Mesothelial cell of epicardium (in vitro differentiated cells): ENCODE measurements at regions not wholly inside any gene's neighbourhood (a gene's known extent, or its start where the extent isn't known, plus 50 kb on each side); places are given as distances from the start of the nearest gene placed in this dataset.

Experiments
- DNase-seq, 2 experiments: peaks; one replicate each; pipeline ENCODE4 v3.0.0; 2021; ENCODE audit warnings: low spot score in 2 of 2; ENCODE audit not compliant: unreplicated experiment in 2 of 2
- H3K27ac Mint-ChIP-seq: 2 replicates; pipeline ENCODE4 v1.8.0; 2021; ENCODE audit warnings: mixed read lengths
- H3K27me3 Mint-ChIP-seq: 2 replicates; pipeline ENCODE4 v1.8.0; 2021; ENCODE audit warnings: low read depth, mixed read lengths
- H3K36me3 Mint-ChIP-seq: 2 replicates; pipeline ENCODE4 v1.8.0; 2021; ENCODE audit warnings: mixed read lengths
- H3K4me1 Mint-ChIP-seq: 2 replicates; pipeline ENCODE4 v1.8.0; 2021; ENCODE audit warnings: mixed read lengths
- H3K4me3 Mint-ChIP-seq: 2 replicates; pipeline ENCODE4 v1.8.0; 2021; ENCODE audit warnings: mild to moderate bottlenecking, moderate library complexity, mixed read lengths
- H3K9me3 Mint-ChIP-seq: 2 replicates; pipeline ENCODE4 v1.8.0; 2021; ENCODE audit warnings: mixed read lengths
- CTCF ChIP-seq: fragments of 200-600 bp; sonication (generic); IDR thresholded peaks from one replicate; pipeline ENCODE4 v1.5.0; 2021; ENCODE audit warnings: antibody characterized with exemption; ENCODE audit not compliant: unreplicated experiment

GRCh38 chr4:121217351-121217750, 53.2 kb upstream of the TNIP3 start:
- peaks cover 19% of the 10 kb centered on the region for H3K4me1 Mint-ChIP-seq
- H3K36me3 Mint-ChIP-seq = no peaks in the 10 kb centered on the region
- H3K27ac Mint-ChIP-seq = no peak overlapping the region
- no peak for DNase-seq
- H3K4me3 Mint-ChIP-seq = no peak overlapping the region
- no peaks in the 10 kb centered on the region for H3K27me3 Mint-ChIP-seq
- no peak for TF ChIP-seq CTCF
- no peaks in the 10 kb centered on the region for H3K9me3 Mint-ChIP-seq

GRCh38 chr4:121216461-121216860, 52.3 kb upstream of the TNIP3 start:
- Mint-ChIP-seq H3K36me3 (no peaks in the 10 kb centered on the region), H3K27ac (no peak overlapping the region), H3K27me3 (no peaks in the 10 kb centered on the region), H3K4me3 (no peak overlapping the region), H3K9me3 (no peaks in the 10 kb centered on the region), H3K4me1 (peaks cover 19% of the 10 kb centered on the region)
- no peak for TF ChIP-seq CTCF
- DNase-seq = no peak

- no peak for DNase-seq
- Mint-ChIP-seq H3K27me3 (no peaks in the 10 kb centered on the region), H3K9me3 (peaks cover 9% of the 10 kb centered on the region), H3K4me1 (peaks cover 22% of the 10 kb centered on the region), H3K27ac (no peak overlapping the region), H3K36me3 (no peaks in the 10 kb centered on the region), H3K4me3 (no peak overlapping the region)
- TF ChIP-seq CTCF = no peak
Observed at GRCh38 chr4:121213940-121214339, 49.8 kb upstream of the TNIP3 start.
